Chondrocyte (in vitro differentiated cells): ENCODE measurements at regions not wholly inside any gene's neighbourhood (a gene's known extent, or its start where the extent isn't known, plus 50 kb on each side); places are given as distances from the start of the nearest gene placed in this dataset.

ENCODE experiments used
- DNase-seq: peaks from one replicate; pipeline ENCODE4 v3.0.0; 2021; ENCODE audit warnings: mixed read lengths, low spot score
- H3K27ac Mint-ChIP-seq: one replicate; pipeline ENCODE4 v1.8.0; 2021; ENCODE audit warnings: mild to moderate bottlenecking, moderate library complexity, mixed read lengths; ENCODE audit not compliant: unreplicated experiment
- H3K27me3 Mint-ChIP-seq: 2 replicates; pipeline ENCODE4 v1.8.0; 2021; ENCODE audit warnings: low read depth, mixed read lengths
- H3K36me3 Mint-ChIP-seq: 2 replicates; pipeline ENCODE4 v1.8.0; 2021; ENCODE audit warnings: low read depth, mixed read lengths
- H3K4me1 Mint-ChIP-seq: 2 replicates; pipeline ENCODE4 v1.8.0; 2021; ENCODE audit warnings: low read depth, mild to moderate bottlenecking, mixed read lengths
- H3K4me3 Mint-ChIP-seq: one replicate; pipeline ENCODE4 v1.8.0; 2021; ENCODE audit warnings: mild to moderate bottlenecking, moderate library complexity, mixed read lengths; ENCODE audit not compliant: unreplicated experiment
- H3K9me3 Mint-ChIP-seq: 2 replicates; pipeline ENCODE4 v1.8.0; 2021; ENCODE audit warnings: low read depth, mixed read lengths
- TF ChIP-seq, protein P1 (sequence below): fragments of 200-600 bp; sonication (generic); IDR thresholded peaks from 2 replicates; pipeline ENCODE4 v1.5.0; 2021; ENCODE audit warnings: antibody characterized with exemption, mild to moderate bottlenecking, moderate library complexity

DNA sequence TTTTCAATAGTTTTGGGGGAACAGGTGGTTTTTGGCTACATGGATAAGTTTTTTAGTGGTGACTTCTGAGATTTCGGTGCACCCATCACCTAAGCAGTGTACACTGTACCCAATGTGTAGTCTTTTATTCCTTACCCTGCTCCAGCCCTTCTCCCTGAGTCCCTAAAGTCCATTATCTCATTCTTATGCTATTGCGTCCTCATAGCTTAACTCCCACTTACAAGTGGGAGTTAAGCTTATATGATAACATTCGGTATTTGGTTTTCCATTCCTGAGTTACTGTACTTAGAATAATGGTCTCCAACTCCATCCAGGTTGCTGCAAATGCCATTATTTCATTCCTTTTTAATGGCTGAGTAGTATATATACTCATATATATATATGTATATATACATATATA is 90.9 kb upstream of the ACSL3 start:
- TF ChIP-seq, protein P1, sequence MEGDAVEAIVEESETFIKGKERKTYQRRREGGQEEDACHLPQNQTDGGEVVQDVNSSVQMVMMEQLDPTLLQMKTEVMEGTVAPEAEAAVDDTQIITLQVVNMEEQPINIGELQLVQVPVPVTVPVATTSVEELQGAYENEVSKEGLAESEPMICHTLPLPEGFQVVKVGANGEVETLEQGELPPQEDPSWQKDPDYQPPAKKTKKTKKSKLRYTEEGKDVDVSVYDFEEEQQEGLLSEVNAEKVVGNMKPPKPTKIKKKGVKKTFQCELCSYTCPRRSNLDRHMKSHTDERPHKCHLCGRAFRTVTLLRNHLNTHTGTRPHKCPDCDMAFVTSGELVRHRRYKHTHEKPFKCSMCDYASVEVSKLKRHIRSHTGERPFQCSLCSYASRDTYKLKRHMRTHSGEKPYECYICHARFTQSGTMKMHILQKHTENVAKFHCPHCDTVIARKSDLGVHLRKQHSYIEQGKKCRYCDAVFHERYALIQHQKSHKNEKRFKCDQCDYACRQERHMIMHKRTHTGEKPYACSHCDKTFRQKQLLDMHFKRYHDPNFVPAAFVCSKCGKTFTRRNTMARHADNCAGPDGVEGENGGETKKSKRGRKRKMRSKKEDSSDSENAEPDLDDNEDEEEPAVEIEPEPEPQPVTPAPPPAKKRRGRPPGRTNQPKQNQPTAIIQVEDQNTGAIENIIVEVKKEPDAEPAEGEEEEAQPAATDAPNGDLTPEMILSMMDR = no peak
- DNase-seq = no peak
- Mint-ChIP-seq H3K27ac (no peak overlapping the region), H3K9me3 (peaks cover 8% of the 10 kb centered on the region), H3K4me1 (peaks cover 2% of the 10 kb centered on the region), H3K4me3 (no peak overlapping the region), H3K27me3 (no peaks in the 10 kb centered on the region), H3K36me3 (no peaks in the 10 kb centered on the region)

DNA sequence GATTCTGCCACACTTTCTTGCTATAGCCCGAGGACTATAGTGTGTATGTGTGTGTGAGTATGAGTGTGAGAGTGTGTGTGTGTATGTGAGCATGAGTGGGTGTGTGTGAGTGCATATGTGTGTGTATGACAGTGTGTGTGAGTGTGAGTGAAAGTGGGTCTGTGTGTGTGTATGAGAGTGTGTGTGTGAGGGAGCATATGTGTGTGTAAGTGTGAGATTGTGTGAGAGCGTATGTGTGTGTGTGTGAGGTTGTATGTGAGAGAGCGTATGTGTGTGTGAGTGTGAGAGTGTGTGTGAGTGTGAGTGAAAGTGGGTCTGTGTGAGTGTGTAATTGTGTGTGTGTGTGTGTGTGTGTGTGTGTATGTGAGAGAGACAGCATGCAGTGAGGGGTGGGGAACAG is 89.0 kb upstream of the ACSL3 start:
- no peak overlapping the region for H3K4me3 Mint-ChIP-seq
- H3K9me3 Mint-ChIP-seq = peaks cover 8% of the 10 kb centered on the region
- peaks cover 3% of the 10 kb centered on the region for H3K4me1 Mint-ChIP-seq
- no peaks in the 10 kb centered on the region for H3K36me3 Mint-ChIP-seq
- DNase-seq = no peak
- no peaks in the 10 kb centered on the region for H3K27me3 Mint-ChIP-seq
- H3K27ac Mint-ChIP-seq = no peak overlapping the region
- TF ChIP-seq, protein P1 = no peak

DNA sequence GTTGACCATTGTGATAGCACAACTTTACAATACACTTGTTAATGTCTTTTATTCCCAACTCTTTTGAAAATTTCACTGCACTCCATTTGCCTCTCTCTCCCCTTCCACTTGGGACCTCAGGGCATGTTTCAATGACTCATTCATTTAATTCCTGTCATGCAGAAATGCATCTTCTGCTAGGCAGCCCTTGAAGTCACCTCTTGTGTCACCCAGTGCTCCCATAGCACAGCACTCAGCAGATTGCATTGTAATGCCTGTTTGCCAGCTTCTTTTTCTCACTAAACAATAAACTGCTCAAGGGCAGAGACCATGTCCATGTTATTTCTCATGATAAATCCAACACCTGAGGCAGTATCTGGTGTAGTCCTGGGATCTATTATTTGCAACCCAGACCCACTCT is 85.9 kb upstream of the ACSL3 start:
- DNase-seq = no peak
- TF ChIP-seq, protein P1 = no peak
- peaks cover 8% of the 10 kb centered on the region for H3K9me3 Mint-ChIP-seq
- H3K27me3 Mint-ChIP-seq = no peaks in the 10 kb centered on the region
- no peak overlapping the region for H3K27ac Mint-ChIP-seq
- H3K36me3 Mint-ChIP-seq = no peaks in the 10 kb centered on the region
- H3K4me1 Mint-ChIP-seq = peaks cover 3% of the 10 kb centered on the region
- no peak overlapping the region for H3K4me3 Mint-ChIP-seq

DNA sequence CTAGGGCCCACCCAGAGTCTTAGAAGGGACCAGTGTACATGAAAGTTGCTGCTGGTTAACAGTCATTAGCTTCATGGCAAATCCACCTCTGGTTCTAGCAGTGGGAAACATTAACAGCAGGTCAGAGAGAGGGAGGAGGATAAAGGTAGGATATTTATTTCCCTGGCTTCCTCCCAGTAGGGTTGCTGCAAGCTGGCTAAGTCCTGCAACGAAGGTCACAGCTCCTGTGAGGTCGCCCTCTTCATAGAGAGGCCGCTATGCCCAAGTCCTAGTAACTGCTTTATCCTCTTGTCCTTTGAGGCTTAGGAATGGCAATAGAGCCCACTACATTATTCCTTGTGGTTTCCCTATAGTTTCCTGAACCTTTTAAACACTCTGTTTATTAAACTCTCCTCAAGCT is 84.0 kb upstream of the ACSL3 start:
- TF ChIP-seq, protein P1 = no peak
- Mint-ChIP-seq H3K9me3 (no peaks in the 10 kb centered on the region), H3K27me3 (no peaks in the 10 kb centered on the region), H3K4me3 (no peak overlapping the region), H3K27ac (no peak overlapping the region), H3K4me1 (peaks cover 3% of the 10 kb centered on the region), H3K36me3 (no peaks in the 10 kb centered on the region)
- no peak for DNase-seq

DNA sequence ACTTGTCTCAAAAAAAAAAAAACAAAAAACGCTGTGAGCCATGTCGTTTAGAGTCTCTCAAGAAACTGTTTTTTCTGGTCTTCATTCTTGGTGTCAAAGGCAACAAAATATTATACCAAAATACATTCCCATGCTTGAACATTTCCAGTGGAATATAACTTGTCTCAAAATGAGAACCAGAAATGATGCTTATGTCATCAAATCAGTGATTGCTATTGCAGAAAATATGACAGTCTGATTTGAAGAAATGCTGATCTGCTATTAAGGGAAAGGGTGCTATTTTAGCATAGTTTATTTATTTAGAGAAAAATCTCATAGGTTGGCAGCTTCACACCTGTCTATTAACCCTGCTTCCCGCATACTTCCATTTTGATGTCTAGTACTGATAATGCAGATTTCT is 82.4 kb upstream of the ACSL3 start:
- Mint-ChIP-seq H3K36me3 (no peaks in the 10 kb centered on the region), H3K4me1 (peaks cover 3% of the 10 kb centered on the region), H3K27me3 (no peaks in the 10 kb centered on the region), H3K9me3 (peaks cover 3% of the 10 kb centered on the region), H3K4me3 (no peak overlapping the region), H3K27ac (no peak overlapping the region)
- TF ChIP-seq, protein P1 = no peak
- no peak for DNase-seq
